Panc1 (cell line): ENCODE measurements at regions not wholly inside any gene's neighbourhood (a gene's known extent, or its start where the extent isn't known, plus 50 kb on each side); places are given as distances from the start of the nearest gene placed in this dataset.

ENCODE experiments used
- ATAC-seq: fragments of 200-7000 bp; cut with Tn5 transposase; 2 replicates; pipeline ENCODE4 v1.9.1; 2020; ENCODE audit warnings: mild to moderate bottlenecking, moderate library complexity
- BruUV-seq: library from RNA; stranded (reverse); fragments of 400-500 nt; replicated peaks from 2 replicates; lab custom pipeline; 2021; lab: Mats Ljungman, UMichigan
- CTCF ChIA-PET: fragments of 300-600 bp; sonication (Branson Sonifier 250); formaldehyde crosslinking; loops from one replicate; lab custom pipeline; 2022; ENCODE audit warnings: antibody characterized with exemption; lab: Charles Lee
- POLR2A ChIA-PET: fragments of 300-600 bp; sonication (Branson Sonifier 250); formaldehyde crosslinking; loops from one replicate; lab custom pipeline; 2022; ENCODE audit warnings: antibody characterized with exemption; lab: Charles Lee
- DNase-seq: peaks from one replicate; pipeline ENCODE4 v3.0.0-alpha.2; 2010; ENCODE audit warnings: low read depth, low spot score
- H3K27ac ChIP-seq: 2 replicates; pipeline ENCODE4 v1.5.1; 2011; ENCODE audit warnings: mild to moderate bottlenecking, low read length, inconsistent platforms
- H3K27me3 ChIP-seq: fragments of 200-500 bp; sonication (Bioruptor generic); 2 replicates; pipeline ENCODE4 v1.6.0; 2014; ENCODE audit warnings: low read length, inconsistent platforms; ENCODE audit not compliant: control insufficient read depth, insufficient read depth
- H3K36me3 ChIP-seq: fragments of 200-500 bp; sonication (Bioruptor generic); 2 replicates; pipeline ENCODE4 v1.5.1; 2014; ENCODE audit warnings: inconsistent platforms, mild to moderate bottlenecking, low read length, moderate library complexity; ENCODE audit not compliant: control insufficient read depth, insufficient read depth
- H3K4me1 ChIP-seq: 2 replicates; pipeline ENCODE4 v1.5.1; 2011; ENCODE audit warnings: inconsistent platforms, mild to moderate bottlenecking, low read length, moderate library complexity; ENCODE audit not compliant: control insufficient read depth, insufficient read depth
- H3K4me3 ChIP-seq, 2 experiments: 2 replicates each; pipeline ENCODE4 v1.5.1; 2011 to 2012; ENCODE audit warnings: low read depth in 2 of 2, low read length in 2 of 2, mild to moderate bottlenecking in 2 of 2, inconsistent platforms in 1 of 2, moderate library complexity in 1 of 2
- H3K9me3 ChIP-seq: fragments of 200-500 bp; sonication (Bioruptor generic); 2 replicates; pipeline ENCODE4 v1.5.1; 2014; ENCODE audit warnings: low read depth, mild to moderate bottlenecking, inconsistent platforms, low read length, moderate library complexity; ENCODE audit not compliant: control insufficient read depth, insufficient read depth
- CTCF ChIP-seq: fragments of 450-650 bp; IDR thresholded peaks from 2 replicates; pipeline ENCODE4 v1.5.1; 2017; ENCODE audit warnings: mild to moderate bottlenecking
- POLR2AphosphoS5 ChIP-seq: IDR thresholded peaks from 2 replicates; pipeline ENCODE4 v1.6.1; 2012; ENCODE audit warnings: mild to moderate bottlenecking, low read depth, low read length, moderate library complexity
- SIN3A ChIP-seq: IDR thresholded peaks from 2 replicates; pipeline ENCODE4 v1.6.1; 2012; ENCODE audit warnings: low read depth, mild to moderate bottlenecking, low read length, moderate library complexity, borderline replicate concordance; ENCODE audit not compliant: insufficient read depth
- TCF7L2 ChIP-seq: IDR thresholded peaks from 2 replicates; pipeline ENCODE4 v1.6.1; 2011; ENCODE audit warnings: mild to moderate bottlenecking, low read depth, low read length, inconsistent platforms
- in situ Hi-C: cut with HindIII; loops from 2 replicates; pipeline ENCODE4 v1.10.0; 2016; ENCODE audit warnings: low sequenced_read_pairs, low pct_unique_long_range_greater_than_20kb
- intact Hi-C: fragments of 100-400 bp; cut with micrococcal nuclease; formaldehyde crosslinking; loops from one replicate; pipeline ENCODE4 v1.10.0; 2022; ENCODE audit not compliant: unreplicated experiment
- TF ChIP-seq, protein P1 (sequence below), 2 experiments: IDR thresholded peaks; 2 replicates each; pipeline ENCODE4 v1.6.1; 2011 to 2012; ENCODE audit warnings: low read depth in 2 of 2, control low read depth in 1 of 2, low read length in 1 of 2, mild to moderate bottlenecking in 1 of 2, moderate library complexity in 1 of 2; ENCODE audit not compliant: insufficient read depth in 1 of 2

DNA sequence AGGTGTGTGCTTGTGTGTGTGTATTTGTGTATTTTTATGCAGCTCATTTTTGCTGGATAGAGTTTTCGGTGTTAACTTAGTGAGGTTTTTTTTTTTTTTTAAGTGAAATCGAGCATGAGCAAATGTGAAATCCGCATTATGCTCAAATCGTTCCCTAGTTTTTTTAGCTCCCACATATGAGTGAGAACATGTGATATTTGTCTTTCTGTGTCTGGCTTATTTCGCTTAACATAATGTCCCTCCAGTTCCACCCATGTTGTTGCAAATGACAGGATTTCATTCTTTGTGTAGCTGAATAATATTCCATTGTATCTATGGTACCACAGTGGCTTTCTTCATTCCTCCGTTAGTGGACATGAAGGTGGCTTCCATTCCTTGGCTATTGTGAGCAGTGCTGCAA lies 1103.3 kb upstream of the EEF2KMT start:
- Histone ChIP-seq H3K9me3 (no peaks in the 10 kb centered on the region), H3K4me1 (no peaks in the 10 kb centered on the region), H3K27me3 (0 out of 2 replicates have a peak, but pooled peaks cover 3% of the 10 kb centered on the region), H3K36me3 (no peaks in the 10 kb centered on the region), H3K4me3 (no peak overlapping the region), H3K27ac (no peak overlapping the region)
- ChIA-PET CTCF (no interaction called here), POLR2A (no interaction called here)
- in situ Hi-C loops (no loop called here), intact Hi-C loops (no loop called here)
- ATAC-seq = no peak
- TF ChIP-seq SIN3A (no peak), CTCF (no peak), POLR2AphosphoS5 (no peak), TCF7L2 (no peak)
- TF ChIP-seq, protein P1, sequence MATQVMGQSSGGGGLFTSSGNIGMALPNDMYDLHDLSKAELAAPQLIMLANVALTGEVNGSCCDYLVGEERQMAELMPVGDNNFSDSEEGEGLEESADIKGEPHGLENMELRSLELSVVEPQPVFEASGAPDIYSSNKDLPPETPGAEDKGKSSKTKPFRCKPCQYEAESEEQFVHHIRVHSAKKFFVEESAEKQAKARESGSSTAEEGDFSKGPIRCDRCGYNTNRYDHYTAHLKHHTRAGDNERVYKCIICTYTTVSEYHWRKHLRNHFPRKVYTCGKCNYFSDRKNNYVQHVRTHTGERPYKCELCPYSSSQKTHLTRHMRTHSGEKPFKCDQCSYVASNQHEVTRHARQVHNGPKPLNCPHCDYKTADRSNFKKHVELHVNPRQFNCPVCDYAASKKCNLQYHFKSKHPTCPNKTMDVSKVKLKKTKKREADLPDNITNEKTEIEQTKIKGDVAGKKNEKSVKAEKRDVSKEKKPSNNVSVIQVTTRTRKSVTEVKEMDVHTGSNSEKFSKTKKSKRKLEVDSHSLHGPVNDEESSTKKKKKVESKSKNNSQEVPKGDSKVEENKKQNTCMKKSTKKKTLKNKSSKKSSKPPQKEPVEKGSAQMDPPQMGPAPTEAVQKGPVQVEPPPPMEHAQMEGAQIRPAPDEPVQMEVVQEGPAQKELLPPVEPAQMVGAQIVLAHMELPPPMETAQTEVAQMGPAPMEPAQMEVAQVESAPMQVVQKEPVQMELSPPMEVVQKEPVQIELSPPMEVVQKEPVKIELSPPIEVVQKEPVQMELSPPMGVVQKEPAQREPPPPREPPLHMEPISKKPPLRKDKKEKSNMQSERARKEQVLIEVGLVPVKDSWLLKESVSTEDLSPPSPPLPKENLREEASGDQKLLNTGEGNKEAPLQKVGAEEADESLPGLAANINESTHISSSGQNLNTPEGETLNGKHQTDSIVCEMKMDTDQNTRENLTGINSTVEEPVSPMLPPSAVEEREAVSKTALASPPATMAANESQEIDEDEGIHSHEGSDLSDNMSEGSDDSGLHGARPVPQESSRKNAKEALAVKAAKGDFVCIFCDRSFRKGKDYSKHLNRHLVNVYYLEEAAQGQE (IDR thresholded peaks at IDR 0.05; ENCODE audit: insufficient read depth in 1 of 2, low read depth in 2 of 2, low read length in 1 of 2) = no peak
- DNase-seq = no peak
- no TSS peak for BruUV-seq

DNA sequence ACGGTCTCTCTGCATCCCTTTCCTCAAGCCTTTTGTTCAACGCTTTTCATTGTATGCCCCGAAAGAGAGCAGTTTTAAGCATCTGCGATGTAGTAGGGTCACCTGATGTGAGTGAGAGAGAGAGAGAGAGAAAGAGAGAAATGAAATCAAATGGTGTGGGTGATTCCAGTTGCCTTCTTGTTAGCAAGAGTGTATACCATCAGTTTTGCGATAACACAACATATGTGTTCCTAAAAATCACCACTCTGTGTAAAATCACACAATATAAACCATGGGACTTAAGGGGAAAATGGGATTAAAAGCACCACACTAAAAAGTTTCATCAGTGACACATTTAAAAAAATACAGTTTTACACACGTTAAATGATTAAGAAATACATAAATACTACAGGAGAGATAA lies 1102.7 kb upstream of the EEF2KMT start:
- H3K27me3 ChIP-seq = 0 out of 2 replicates have a peak, but pooled peaks cover 3% of the 10 kb centered on the region
- in situ Hi-C loops = no loop called here
- intact Hi-C loops = no loop called here
- BruUV-seq = no TSS peak
- H3K4me3 ChIP-seq = no peak overlapping the region
- no peak overlapping the region for H3K27ac ChIP-seq
- no peaks in the 10 kb centered on the region for H3K9me3 ChIP-seq
- CTCF ChIA-PET = no interaction called here
- POLR2A ChIA-PET = no interaction called here
- no peak for ATAC-seq
- H3K4me1 ChIP-seq = no peaks in the 10 kb centered on the region
- H3K36me3 ChIP-seq = no peaks in the 10 kb centered on the region
- TF ChIP-seq CTCF (no peak), SIN3A (no peak), TCF7L2 (no peak), POLR2AphosphoS5 (no peak)
- TF ChIP-seq, protein P1 (IDR thresholded peaks at IDR 0.05; ENCODE audit: insufficient read depth in 1 of 2, low read depth in 2 of 2, low read length in 1 of 2) = no peak
- DNase-seq = no peak
